NCI-H2107 treated with DMSO at 0.1 percent for 48 hours (cell line): ENCODE measurements at regions not wholly inside any gene's neighbourhood (a gene's known extent, or its start where the extent isn't known, plus 50 kb on each side); places are given as distances from the start of the nearest gene placed in this dataset.

ENCODE experiments used
- DNase-seq: peaks from one replicate; lab custom pipeline; 2025; ENCODE audit not compliant: unreplicated experiment; lab: John Stamatoyannopoulos, UW

GRCh38 chr7:52085610-52086009 lies 769.0 kb upstream of the COBL start:
- DNase-seq: no peak

- no peak for DNase-seq
These were observed 763.9 kb upstream of the COBL start for GRCh38 chr7:52080493-52080892.

GRCh38 chr7:52079726-52080125 lies 763.1 kb upstream of the COBL start:
- no peak for DNase-seq

GRCh38 chr7:52077571-52077970 lies 761.0 kb upstream of the COBL start:
- no peak for DNase-seq

GRCh38 chr7:52074912-52075311 lies 758.3 kb upstream of the COBL start:
- DNase-seq: no peak

GRCh38 chr7:52074071-52074470 lies 757.5 kb upstream of the COBL start:
- DNase-seq: no peak

- no peak for DNase-seq
These were observed 755.1 kb upstream of the COBL start for GRCh38 chr7:52071744-52072143.

GRCh38 chr7:52064493-52064892 lies 747.9 kb upstream of the COBL start:
- no peak for DNase-seq

- DNase-seq: no peak
These were observed 745.1 kb upstream of the COBL start for GRCh38 chr7:52061666-52062065.

GRCh38 chr7:52053525-52053924 lies 736.9 kb upstream of the COBL start:
- DNase-seq: no peak

- no peak for DNase-seq
These were observed 714.1 kb upstream of the COBL start for GRCh38 chr7:52030722-52031121.

GRCh38 chr7:52026140-52026539 lies 709.5 kb upstream of the COBL start:
- no peak for DNase-seq

- no peak for DNase-seq
These were observed 704.7 kb upstream of the COBL start for GRCh38 chr7:52021343-52021742.

- no peak for DNase-seq
These were observed 702.1 kb upstream of the COBL start for GRCh38 chr7:52018680-52019054.

GRCh38 chr7:52017802-52018679 lies 701.4 kb upstream of the COBL start:
- no peak for DNase-seq

- no peak for DNase-seq
These were observed 692.6 kb upstream of the COBL start for GRCh38 chr7:52009181-52009580.

GRCh38 chr7:52006674-52007073 lies 690.1 kb upstream of the COBL start:
- DNase-seq: no peak

- DNase-seq: no peak
These were observed 689.0 kb upstream of the COBL start for GRCh38 chr7:52005613-52006012.

GRCh38 chr7:51995596-51996179 lies 679.1 kb upstream of the COBL start:
- no peak for DNase-seq

GRCh38 chr7:51982653-51983052 lies 666.0 kb upstream of the COBL start:
- no peak for DNase-seq

GRCh38 chr7:51980812-51981211 lies 664.2 kb upstream of the COBL start:
- no peak for DNase-seq

GRCh38 chr7:51980313-51980712 lies 663.7 kb upstream of the COBL start:
- DNase-seq: no peak

- no peak for DNase-seq
These were observed 661.3 kb upstream of the COBL start for GRCh38 chr7:51977913-51978312.
